ENCODE measurements at regions not wholly inside any gene's neighbourhood (a gene's known extent, or its start where the extent isn't known, plus 50 kb on each side); places are given as distances from the start of the nearest gene placed in this dataset.

DNA sequence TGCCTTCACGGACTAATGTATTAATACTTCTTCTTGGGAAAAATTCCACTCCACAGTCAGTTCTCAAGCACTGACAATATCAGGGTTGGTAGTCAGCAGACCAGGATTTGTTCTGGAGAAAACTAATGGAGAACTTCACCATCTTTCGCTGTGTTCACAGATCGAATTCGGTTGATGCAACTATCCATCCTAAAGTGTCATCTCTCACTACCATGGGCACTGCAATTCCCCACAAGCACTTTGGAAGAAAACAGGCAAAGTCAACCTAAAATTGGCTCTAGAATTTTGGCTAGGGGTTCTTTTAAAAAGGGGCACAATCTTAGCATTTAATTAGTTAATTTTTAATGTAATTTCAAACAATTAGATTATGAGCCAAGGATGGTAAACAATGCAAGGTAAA is 164.4 kb downstream of the HGF start:
- no peak for DNase-seq

DNA sequence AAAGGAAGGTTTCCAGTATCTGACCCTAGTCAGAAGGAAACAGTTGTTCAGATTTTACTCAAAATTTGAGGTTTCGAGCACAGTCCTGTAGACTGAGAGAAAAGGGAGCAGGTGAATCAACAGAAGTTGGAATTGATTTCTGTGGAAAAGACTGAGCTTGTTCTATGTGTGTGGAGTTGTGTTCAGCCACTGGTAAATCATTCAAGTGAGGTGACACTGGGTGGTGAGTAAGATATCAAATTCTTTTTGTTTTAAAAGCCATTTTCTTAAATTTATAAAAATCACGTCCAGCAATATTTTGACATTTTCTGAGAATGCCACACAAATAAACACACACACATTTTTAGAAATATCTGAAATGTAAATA is 165.1 kb downstream of the HGF start:
- no peak for DNase-seq

DNA sequence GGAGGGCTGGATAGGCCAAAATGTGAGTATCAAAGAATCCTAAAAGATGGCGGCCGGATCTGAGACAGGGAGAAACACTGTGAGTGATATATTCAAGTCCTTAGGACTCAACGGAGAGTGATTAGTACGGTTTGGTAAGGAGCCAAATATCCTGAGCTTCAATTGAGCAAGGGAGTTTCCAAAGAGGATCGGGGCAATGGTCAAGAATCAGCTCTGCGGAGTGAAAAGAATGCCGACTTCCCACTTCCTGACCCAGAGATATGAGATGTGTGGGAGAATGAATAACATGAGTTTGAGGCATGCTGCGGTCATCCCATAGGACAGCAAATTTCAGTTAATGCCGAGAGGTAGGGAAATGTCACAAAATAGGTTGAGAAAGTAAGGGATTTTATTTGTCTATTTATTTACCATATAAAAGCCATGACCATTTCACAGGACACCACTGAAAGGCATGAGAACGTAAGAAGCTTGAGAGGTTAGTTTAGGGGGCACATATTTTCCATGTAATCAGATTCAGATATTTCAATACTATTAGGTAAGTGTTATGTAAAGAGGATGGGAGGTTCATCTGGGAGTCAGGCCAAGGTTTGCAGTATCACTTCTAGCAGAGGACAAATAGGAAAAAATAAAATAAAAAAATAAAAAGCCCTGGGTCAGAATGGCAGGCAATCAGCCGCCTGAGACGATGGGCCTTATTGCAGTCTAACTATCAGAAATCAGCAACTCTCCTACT is 165.6 kb downstream of the HGF start:
- DNase-seq: no peak

GRCh38 chr7:81600608-81601007 is 169.2 kb downstream of the HGF start:
- DNase-seq: no peak

- no peak for DNase-seq
Measured at GRCh38 chr7:81598951-81599350, 170.9 kb downstream of the HGF start.

GRCh38 chr7:81594767-81595166 is 175.1 kb downstream of the HGF start:
- DNase-seq: no peak

- DNase-seq: no peak
Measured at GRCh38 chr7:81590131-81590530, 179.7 kb downstream of the HGF start.

DNA sequence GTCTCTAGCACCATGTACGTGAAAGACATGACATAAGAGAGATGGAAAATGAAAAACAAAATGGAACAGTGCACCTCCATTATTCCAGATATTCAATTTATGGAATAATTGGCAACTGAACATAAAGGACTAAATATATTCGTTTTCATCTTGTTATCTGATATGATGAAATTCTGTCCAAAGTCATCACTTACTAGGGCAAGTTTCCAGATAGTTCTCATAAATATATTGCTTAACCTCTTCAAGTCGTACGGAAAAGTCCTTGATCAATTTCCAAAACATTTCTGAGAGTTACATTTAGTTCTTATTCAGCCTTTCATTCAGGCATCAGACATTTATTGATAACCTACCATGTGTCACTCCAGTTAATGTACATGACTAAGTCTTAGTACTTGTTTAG is 185.2 kb downstream of the HGF start:
- no peak for DNase-seq

- DNase-seq: no peak
Measured at GRCh38 chr7:81583882-81584533, 185.8 kb downstream of the HGF start.

GRCh38 chr7:81583090-81583489 is 186.8 kb downstream of the HGF start:
- DNase-seq: no peak

GRCh38 chr7:81577642-81578340 is 192.1 kb downstream of the HGF start:
- no peak for DNase-seq

DNA sequence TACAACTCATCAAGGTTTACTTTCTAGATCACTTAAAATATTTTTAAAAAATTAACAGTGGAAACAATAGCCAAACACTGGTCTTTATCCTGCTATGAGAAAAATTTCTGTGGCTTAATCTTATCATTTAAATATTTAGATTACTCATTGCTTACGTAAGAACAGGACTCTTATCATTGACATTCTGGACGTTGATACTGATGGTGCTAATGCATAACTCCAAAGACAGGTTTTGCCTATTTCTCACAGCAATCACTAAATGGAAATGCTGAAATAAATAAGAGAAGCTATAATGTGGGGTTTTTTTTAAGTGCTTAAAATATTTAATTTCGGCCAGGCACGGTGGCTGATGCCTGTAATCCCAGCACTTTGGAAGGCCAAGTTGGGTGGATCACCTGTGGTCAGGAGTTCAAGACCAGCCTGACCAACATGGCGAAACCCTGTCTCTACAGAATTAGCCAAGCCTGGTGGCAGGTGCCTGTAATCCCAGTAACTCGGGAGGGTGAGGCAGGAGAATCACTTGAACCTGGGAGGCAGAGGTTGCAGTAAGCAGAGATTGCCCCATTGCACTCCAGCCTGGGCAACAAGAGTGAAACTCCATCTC is 195.0 kb downstream of the HGF start:
- DNase-seq: no peak

DNA sequence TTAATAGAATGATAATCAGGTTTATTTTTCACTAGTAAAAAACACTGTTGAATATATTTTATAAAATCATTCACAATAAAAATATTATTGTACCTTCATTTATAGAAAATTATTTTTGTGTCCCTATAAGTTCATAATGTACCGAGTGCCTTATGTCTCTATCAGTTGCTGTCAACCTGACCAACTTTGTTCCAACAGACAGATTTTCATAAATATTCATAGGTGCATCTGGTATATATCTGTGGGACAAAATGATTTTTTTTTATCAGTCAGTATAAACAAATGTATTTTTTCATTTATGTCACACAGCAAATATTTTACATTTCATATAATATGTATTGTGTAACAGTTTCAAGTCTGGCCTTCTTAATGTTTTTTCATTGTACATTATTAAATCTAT is 195.9 kb downstream of the HGF start:
- DNase-seq: no peak

GRCh38 chr7:81573128-81573527 is 196.7 kb downstream of the HGF start:
- no peak for DNase-seq

GRCh38 chr7:81562581-81562980 is 207.3 kb downstream of the HGF start:
- DNase-seq: no peak

DNA sequence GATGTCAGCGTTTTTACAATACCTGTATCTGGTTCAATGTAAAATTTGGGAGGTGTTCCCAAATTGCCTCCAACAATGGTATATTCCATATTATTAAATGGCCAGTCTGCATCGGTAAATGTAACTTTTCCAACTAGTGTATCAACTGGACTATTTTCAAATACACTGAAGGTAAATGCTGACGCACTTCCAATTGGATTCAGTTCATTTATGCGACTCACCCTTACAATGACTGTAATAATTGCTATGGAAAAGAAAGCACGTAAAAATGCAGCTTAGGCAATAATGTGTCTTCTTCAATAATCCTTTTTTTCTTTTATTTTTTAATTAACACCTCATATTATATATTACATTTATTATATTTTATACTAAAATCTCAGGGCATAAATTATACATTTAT is 209.1 kb downstream of the HGF start:
- no peak for DNase-seq

GRCh38 chr7:81549484-81550016 is 220.3 kb downstream of the HGF start:
- DNase-seq: no peak

GRCh38 chr7:81534996-81535395 is 234.9 kb downstream of the HGF start:
- no peak for DNase-seq

DNA sequence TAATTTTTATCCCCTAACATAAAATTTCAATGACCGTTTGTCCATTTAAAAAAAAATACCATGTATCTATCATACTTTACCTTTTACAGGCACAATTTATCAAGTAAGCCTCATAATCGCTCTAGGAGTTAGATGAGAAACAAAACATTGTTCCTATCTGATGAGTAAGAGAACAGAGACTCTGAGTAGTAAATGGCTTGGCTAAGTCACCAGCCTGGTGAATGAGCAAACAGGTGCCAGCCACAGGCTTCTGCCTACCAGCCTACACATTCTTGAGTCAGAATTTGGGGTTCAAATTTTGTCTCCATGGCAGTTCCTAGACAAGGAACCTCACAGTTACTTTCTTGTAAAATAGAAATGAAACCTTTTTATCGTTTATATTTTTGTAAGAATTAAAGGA is 235.4 kb downstream of the HGF start:
- DNase-seq: no peak

DNA sequence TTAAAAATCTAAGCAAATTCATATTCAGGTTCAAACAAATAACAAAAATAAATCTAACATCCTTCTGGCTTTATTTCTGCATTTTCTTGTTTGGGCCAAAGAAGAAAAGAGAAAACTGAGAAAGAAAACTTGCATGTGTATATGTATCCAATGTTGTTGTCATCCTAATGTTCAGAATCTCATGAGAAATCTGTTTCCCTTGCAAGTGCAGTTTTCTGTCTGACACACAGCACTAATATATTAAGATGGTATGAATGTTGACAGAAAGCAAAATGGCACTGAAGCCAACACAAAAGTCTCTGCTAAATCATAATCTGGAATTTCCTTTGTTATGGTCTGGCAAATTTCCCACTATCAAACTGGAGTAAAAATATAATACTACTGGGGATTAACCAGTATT is 235.9 kb downstream of the HGF start:
- no peak for DNase-seq

- no peak for DNase-seq
Measured at GRCh38 chr7:81533426-81533825, 236.4 kb downstream of the HGF start.

DNA sequence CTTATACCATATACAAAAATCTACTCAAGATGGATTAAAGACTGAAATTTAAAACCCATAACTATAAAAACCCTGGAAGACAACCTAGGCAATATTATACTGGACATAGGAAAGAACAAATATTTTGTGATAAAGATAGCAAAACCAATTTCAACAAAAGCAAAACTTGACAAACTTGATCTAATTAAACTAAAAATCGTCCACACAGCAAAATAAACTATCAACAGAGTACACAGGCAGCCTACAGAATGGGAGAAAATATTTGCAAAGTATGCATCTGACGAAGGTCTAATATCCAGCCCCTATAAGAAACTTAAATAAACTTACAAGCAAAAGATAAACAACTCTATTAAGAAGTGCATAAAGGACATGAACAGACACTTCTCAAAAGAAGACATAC is 240.1 kb downstream of the HGF start:
- DNase-seq: no peak

DNA sequence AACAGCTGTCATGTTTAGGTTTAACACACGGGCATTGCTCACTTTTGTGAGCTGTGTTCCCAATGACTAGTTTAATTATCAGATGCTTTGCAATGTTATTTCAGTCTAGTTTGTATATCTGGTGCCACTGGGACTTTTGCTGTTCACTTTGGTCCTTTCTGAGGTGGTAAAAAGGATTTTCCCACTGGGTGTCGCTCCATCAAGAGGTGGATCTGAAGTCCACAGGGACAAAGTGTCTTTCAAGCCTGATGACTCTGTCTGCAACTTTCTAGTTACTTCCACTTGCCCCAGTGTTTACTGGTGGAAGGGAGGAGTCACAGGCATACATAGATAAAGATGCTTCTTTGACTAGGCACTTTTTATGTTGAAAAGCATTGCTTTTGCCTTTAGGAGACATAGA is 242.2 kb downstream of the HGF start:
- DNase-seq: no peak

DNA sequence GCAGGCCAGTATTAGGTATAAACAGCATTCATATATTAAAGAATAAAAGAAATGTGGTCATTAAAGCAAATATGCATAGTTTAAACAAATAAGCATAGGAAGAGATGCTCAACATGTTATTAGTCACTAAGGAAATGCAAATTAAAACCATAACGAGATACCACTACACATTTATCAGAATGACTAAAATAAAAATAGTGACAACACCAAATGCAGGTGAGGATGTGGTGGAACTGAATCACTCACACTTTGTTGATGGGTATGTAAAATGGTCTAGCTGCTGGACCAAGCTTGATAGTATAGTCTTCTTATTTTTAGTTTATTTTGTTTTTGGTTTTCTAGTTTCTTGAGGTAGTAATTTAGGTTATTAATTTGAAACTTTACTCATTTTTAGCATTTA is 242.9 kb downstream of the HGF start:
- DNase-seq: no peak
